A673 (cell line): ENCODE measurements at regions not wholly inside any gene's neighbourhood (a gene's known extent, or its start where the extent isn't known, plus 50 kb on each side); places are given as distances from the start of the nearest gene placed in this dataset.

Experiments used
- BruUV-seq: library from RNA; stranded (reverse); fragments of 400-500 nt; replicated peaks from 2 replicates; lab custom pipeline; 2021; lab: Mats Ljungman, UMichigan
- CTCF ChIA-PET: fragments of 300-600 bp; sonication (Branson Sonifier 250); formaldehyde crosslinking; loops from one replicate; lab custom pipeline; 2022; ENCODE audit warnings: antibody characterized with exemption; lab: Charles Lee
- POLR2A ChIA-PET: fragments of 300-600 bp; sonication (Branson Sonifier 250); formaldehyde crosslinking; loops from one replicate; lab custom pipeline; 2022; ENCODE audit warnings: antibody characterized with exemption; ENCODE audit not compliant: low non-redundant PET; lab: Charles Lee
- DNase-seq: peaks from one replicate; pipeline ENCODE4 v3.0.0-alpha.2; 2015; ENCODE audit warnings: low spot score
- H3K27ac ChIP-seq: fragments of 200-600 bp; sonication (generic); 2 replicates; pipeline ENCODE4 v1.5.1; 2016; ENCODE audit warnings: mixed run types, low read depth, mild to moderate bottlenecking, mixed read lengths, antibody characterized with exemption, low read length; ENCODE audit not compliant: poor library complexity, severe bottlenecking
- H3K27me3 ChIP-seq: fragments of 200-600 bp; sonication (generic); replicated peaks from 2 replicates; pipeline ENCODE4 v1.6.1; 2017; ENCODE audit warnings: mixed run types, low read depth, mild to moderate bottlenecking, mixed read lengths, antibody characterized with exemption, low read length; ENCODE audit not compliant: insufficient read depth, poor library complexity
- H3K36me3 ChIP-seq: fragments of 200-600 bp; sonication (generic); 2 replicates; pipeline ENCODE4 v1.6.1; 2016; ENCODE audit warnings: mixed run types, mild to moderate bottlenecking, mixed read lengths, antibody characterized with exemption, low read length; ENCODE audit not compliant: insufficient read depth, poor library complexity, severe bottlenecking
- H3K4me1 ChIP-seq: fragments of 200-600 bp; sonication (generic); 2 replicates; pipeline ENCODE4 v1.6.1; 2017; ENCODE audit warnings: mixed run types, mild to moderate bottlenecking, mixed read lengths, antibody characterized with exemption, low read length; ENCODE audit not compliant: insufficient read depth, poor library complexity, severe bottlenecking
- H3K4me3 ChIP-seq: fragments of 200-600 bp; sonication (generic); 2 replicates; pipeline ENCODE4 v1.5.1; 2016; ENCODE audit warnings: low read depth, mixed run types, mild to moderate bottlenecking, mixed read lengths, low read length; ENCODE audit not compliant: poor library complexity, severe bottlenecking
- H3K9me3 ChIP-seq: fragments of 200-600 bp; sonication (generic); 2 replicates; pipeline ENCODE4 v1.6.1; 2016; ENCODE audit warnings: mixed run types, low read depth, mild to moderate bottlenecking, mixed read lengths, antibody characterized with exemption, low read length; ENCODE audit not compliant: poor library complexity, severe bottlenecking
- EZH2 ChIP-seq: fragments of 200-600 bp; sonication (generic); IDR thresholded peaks from 2 replicates; pipeline ENCODE4 v1.6.1; 2017; ENCODE audit warnings: borderline replicate concordance, low read depth, mild to moderate bottlenecking, mixed read lengths, antibody characterized with exemption, low read length; ENCODE audit not compliant: poor library complexity, severe bottlenecking
- intact Hi-C: fragments of 100-400 bp; cut with micrococcal nuclease; formaldehyde crosslinking; loops from one replicate; pipeline ENCODE4 v1.10.0; 2022; ENCODE audit not compliant: unreplicated experiment
- TF ChIP-seq, protein P1 (sequence below): fragments of 300-800, 200-600 bp; sonication (generic); conservative IDR thresholded peaks from 2 replicates; pipeline ENCODE4 v1.5.1; 2017; ENCODE audit warnings: low read depth, mild to moderate bottlenecking, antibody characterized with exemption, low read length, moderate library complexity, mixed read lengths

DNA sequence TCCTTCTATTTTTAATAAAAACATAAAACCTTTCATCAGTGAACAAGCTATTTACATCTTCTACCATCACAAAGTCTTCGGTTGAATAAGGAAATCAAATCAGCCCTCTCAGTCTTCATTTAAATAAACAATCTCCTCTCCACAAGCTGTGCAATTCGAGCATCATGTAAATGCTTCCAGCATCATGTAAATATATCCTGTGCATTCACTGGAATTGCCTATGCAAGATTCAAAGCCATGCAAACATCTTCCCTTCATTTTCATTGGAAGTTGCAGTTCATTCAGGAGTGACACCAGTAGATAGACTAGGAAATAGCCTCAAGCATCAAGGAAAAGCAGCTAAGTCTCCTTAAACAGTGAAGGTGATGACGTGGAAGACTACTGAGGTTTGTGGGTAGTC lies 77.7 kb upstream of the PCDH19 start:
- no peaks in the 10 kb centered on the region for H3K4me1 ChIP-seq
- intact Hi-C loops = no loop called here
- TF ChIP-seq, protein P1, sequence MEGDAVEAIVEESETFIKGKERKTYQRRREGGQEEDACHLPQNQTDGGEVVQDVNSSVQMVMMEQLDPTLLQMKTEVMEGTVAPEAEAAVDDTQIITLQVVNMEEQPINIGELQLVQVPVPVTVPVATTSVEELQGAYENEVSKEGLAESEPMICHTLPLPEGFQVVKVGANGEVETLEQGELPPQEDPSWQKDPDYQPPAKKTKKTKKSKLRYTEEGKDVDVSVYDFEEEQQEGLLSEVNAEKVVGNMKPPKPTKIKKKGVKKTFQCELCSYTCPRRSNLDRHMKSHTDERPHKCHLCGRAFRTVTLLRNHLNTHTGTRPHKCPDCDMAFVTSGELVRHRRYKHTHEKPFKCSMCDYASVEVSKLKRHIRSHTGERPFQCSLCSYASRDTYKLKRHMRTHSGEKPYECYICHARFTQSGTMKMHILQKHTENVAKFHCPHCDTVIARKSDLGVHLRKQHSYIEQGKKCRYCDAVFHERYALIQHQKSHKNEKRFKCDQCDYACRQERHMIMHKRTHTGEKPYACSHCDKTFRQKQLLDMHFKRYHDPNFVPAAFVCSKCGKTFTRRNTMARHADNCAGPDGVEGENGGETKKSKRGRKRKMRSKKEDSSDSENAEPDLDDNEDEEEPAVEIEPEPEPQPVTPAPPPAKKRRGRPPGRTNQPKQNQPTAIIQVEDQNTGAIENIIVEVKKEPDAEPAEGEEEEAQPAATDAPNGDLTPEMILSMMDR = no peak
- no peak for TF ChIP-seq EZH2
- no peaks in the 10 kb centered on the region for H3K27me3 ChIP-seq
- no peak overlapping the region for H3K27ac ChIP-seq
- no peaks in the 10 kb centered on the region for H3K36me3 ChIP-seq
- ChIA-PET CTCF (no interaction called here), POLR2A (no interaction called here)
- H3K4me3 ChIP-seq = no peak overlapping the region
- H3K9me3 ChIP-seq = no peaks in the 10 kb centered on the region
- BruUV-seq = no TSS peak
- DNase-seq = no peak

DNA sequence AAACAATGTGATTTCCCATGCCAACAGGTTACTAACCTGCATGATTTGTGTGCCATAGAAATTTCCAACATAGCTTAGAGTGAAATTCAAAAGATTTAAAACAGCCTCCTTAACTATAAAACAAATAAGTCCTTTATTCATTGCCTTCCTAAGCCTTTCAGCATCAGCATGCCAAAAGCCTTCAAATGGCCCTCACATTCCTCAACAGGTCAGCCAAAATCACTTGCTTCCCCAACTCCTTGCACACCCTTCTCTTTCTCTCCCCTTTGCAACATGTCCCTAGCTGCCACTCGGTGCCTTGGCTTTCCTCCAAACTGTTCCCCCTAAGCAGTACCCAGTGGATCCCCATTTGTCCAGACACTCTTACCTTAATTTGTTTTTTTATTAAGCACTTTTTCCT lies 74.9 kb upstream of the PCDH19 start:
- H3K27ac ChIP-seq = no peak overlapping the region

DNA sequence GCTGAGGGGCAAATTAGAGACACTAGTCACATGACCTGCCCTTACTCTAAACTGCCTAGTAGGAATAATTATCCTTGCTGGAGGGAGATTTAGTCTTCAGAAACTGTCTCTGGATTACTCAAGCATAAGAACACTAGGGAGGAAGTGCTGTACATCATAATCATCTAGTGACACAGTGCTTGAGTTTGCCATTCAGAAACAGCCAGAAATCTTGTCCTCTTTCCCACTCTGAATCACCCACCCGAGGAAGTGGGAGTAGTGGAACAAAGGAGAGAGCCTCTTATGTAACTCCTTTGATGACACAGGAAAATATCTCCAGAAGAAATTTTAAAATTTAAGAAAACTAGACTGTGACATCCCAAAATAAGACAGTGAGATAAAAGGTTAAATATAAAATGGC lies 69.3 kb upstream of the PCDH19 start:
- BruUV-seq = no TSS peak
- POLR2A ChIA-PET = no interaction called here
- no peak for TF ChIP-seq EZH2
- TF ChIP-seq, protein P1 = no peak

More for the DNA sequence above, 74.9 kb upstream of the PCDH19 start:
- POLR2A ChIA-PET = no interaction called here
- no peak for TF ChIP-seq EZH2
- BruUV-seq = no TSS peak
- CTCF ChIA-PET = no interaction called here
- Histone ChIP-seq H3K36me3 (no peaks in the 10 kb centered on the region), H3K9me3 (no peaks in the 10 kb centered on the region), H3K27me3 (no peaks in the 10 kb centered on the region), H3K4me3 (no peak overlapping the region), H3K4me1 (no peaks in the 10 kb centered on the region)
- intact Hi-C loops = no loop called here
- DNase-seq = no peak

DNA sequence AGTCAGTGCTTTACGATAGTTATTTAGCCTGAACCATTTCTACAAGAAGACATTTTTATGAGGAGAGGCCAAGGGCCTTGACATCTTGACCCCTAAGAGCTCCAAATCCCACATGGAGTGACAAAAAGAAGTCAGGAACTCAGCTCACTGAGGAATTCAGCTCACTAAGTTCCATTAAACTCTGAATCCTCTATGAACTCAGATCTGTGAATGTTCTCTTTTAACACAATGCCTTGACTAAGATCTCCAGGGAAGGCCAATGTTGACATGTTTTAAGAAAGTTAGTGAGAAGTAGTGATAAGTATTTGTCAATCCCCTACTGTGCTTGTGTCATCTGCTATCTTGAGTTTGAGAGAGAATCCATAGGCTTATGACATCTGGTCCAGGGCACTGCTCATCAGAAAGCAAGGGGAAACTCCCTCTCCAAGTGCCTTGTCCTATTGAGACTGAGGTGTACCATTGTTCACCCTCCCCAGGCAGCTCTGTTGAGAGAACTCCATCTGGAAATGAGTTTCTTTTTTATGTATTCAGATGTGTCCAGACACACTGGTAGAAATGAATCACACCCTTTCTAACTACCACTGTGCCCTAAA lies 68.7 kb upstream of the PCDH19 start:
- CTCF ChIA-PET = no interaction called here

More for the DNA sequence above, 69.3 kb upstream of the PCDH19 start:
- no peak for DNase-seq
- Histone ChIP-seq H3K9me3 (no peaks in the 10 kb centered on the region), H3K36me3 (no peaks in the 10 kb centered on the region), H3K27ac (no peak overlapping the region), H3K4me1 (no peaks in the 10 kb centered on the region), H3K27me3 (no peaks in the 10 kb centered on the region), H3K4me3 (no peak overlapping the region)
- intact Hi-C loops = no loop called here
- CTCF ChIA-PET = no interaction called here

More for the DNA sequence above, 68.7 kb upstream of the PCDH19 start:
- Histone ChIP-seq H3K4me3 (no peak overlapping the region), H3K4me1 (no peaks in the 10 kb centered on the region), H3K27ac (no peak overlapping the region), H3K9me3 (no peaks in the 10 kb centered on the region), H3K27me3 (no peaks in the 10 kb centered on the region), H3K36me3 (no peaks in the 10 kb centered on the region)
- no TSS peak for BruUV-seq
- TF ChIP-seq, protein P1 = no peak
- TF ChIP-seq EZH2 = no peak
- DNase-seq = no peak
- POLR2A ChIA-PET = no interaction called here
- intact Hi-C loops = no loop called here
